NB4 (cell line): ENCODE measurements at regions not wholly inside any gene's neighbourhood (a gene's known extent, or its start where the extent isn't known, plus 50 kb on each side); places are given as distances from the start of the nearest gene placed in this dataset.

Experiments
- DNase-seq: peaks from one replicate; pipeline ENCODE4 v3.0.0; 2010; ENCODE audit warnings: low read depth
- H3K4me3 ChIP-seq: one replicate; pipeline ENCODE4 v1.5.1; 2011; ENCODE audit warnings: mild to moderate bottlenecking, low read depth, low read length, moderate library complexity
- CTCF ChIP-seq: IDR thresholded peaks from one replicate; pipeline ENCODE4 v1.5.1; 2012; ENCODE audit warnings: low read depth, low read length
- MAX ChIP-seq: IDR thresholded peaks from 2 replicates; pipeline ENCODE4 v1.6.1; 2011; ENCODE audit warnings: low read depth, low read length
- MYC ChIP-seq: IDR thresholded peaks from 2 replicates; pipeline ENCODE4 v1.6.1; 2011; ENCODE audit warnings: low read depth, low read length
- POLR2A ChIP-seq: IDR thresholded peaks from 2 replicates; pipeline ENCODE4 v1.6.1; 2011; ENCODE audit warnings: mild to moderate bottlenecking; ENCODE audit not compliant: insufficient read length; ENCODE audit errors: extremely low read depth

GRCh38 chr6:104644848-104645247 lies 214.9 kb downstream of the HACE1 start:
- TF ChIP-seq MAX (no peak), POLR2A (no peak), MYC (no peak), CTCF (no peak)
- DNase-seq: no peak
- no peak overlapping the region for H3K4me3 ChIP-seq

- TF ChIP-seq POLR2A (no peak), CTCF (no peak), MYC (no peak), MAX (no peak)
- H3K4me3 ChIP-seq: no peak overlapping the region
- no peak for DNase-seq
Observed at GRCh38 chr6:104642871-104643270, 216.8 kb downstream of the HACE1 start.

- no peak overlapping the region for H3K4me3 ChIP-seq
- no peak for DNase-seq
- TF ChIP-seq MAX (no peak), CTCF (no peak), POLR2A (no peak), MYC (no peak)
Observed at GRCh38 chr6:104640761-104641160, 219.0 kb downstream of the HACE1 start.

GRCh38 chr6:104640150-104640700 lies 219.5 kb downstream of the HACE1 start:
- H3K4me3 ChIP-seq: no peak overlapping the region
- TF ChIP-seq MYC (no peak), POLR2A (no peak), CTCF (no peak), MAX (0 out of 2 replicates have a peak, but pooled peaks have one; percentile 20)
- DNase-seq: peak; percentile 21

- TF ChIP-seq MAX: no peak
- TF ChIP-seq CTCF: no peak
- TF ChIP-seq MYC: no peak
- no peak overlapping the region for H3K4me3 ChIP-seq
- DNase-seq: peak; percentile 80
Observed at GRCh38 chr6:104639668-104640067, 220.1 kb downstream of the HACE1 start.

GRCh38 chr6:104638841-104639290 lies 220.9 kb downstream of the HACE1 start:
- H3K4me3 ChIP-seq: no peak overlapping the region
- peak; percentile 82 for DNase-seq
- TF ChIP-seq MAX (0 out of 2 replicates have a peak, but pooled peaks have one; percentile 27), POLR2A (no peak), MYC (no peak), CTCF (no peak)
